ENCODE measurements at regions not wholly inside any gene's neighbourhood (a gene's known extent, or its start where the extent isn't known, plus 50 kb on each side); places are given as distances from the start of the nearest gene placed in this dataset.

DNA sequence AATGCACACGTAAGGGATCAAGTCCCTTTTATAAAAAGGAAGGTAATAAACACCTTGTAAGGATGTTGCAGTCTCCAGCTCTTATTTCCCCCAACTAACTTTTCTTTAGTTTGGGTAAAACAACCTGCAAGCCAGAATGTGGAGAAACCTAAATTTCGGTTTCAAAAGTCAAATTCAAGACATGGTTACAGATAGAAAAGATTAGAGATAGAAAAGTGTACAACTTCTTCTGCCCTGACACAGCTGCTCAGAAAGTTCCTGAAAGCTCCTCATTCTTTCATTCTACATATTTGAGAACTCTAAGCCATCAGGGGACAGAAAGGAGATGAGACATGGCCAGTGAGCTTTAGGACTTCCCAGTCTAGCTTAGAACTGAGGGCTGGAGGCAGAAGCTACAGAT is 574.9 kb downstream of the DIPK2A start:
- DNase-seq (no peak), ATAC-seq (no peak)
- no peaks in the 10 kb centered on the region for H3K27me3 Mint-ChIP-seq (ENCODE audit: low read depth)
- no peak overlapping the region for H3K4me3 Mint-ChIP-seq
- no peaks in the 10 kb centered on the region for H3K9me3 Mint-ChIP-seq
- no peaks in the 10 kb centered on the region for H3K4me1 Mint-ChIP-seq (ENCODE audit: low read depth)
- no peaks in the 10 kb centered on the region for H3K36me3 Mint-ChIP-seq (ENCODE audit: insufficient read depth)

DNA sequence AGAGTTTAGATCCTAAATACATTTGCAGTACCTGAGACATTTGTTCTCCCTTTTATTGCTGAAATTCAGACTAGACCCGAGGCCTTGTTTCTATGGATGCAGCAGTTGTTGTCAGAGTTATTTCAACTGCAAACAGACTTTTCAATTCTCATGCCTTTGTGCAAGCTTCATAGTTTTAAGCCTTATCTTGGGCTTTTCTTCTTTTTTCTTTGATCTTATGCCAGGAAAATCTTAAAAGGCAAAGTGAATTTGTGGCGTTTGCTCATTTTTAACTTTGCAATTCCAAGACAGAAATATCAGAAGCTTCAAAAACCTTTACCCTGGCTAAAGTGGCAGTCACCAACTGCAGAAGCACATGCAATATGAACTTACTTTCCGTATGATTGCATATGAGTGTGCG is 576.7 kb downstream of the DIPK2A start:
- ATAC-seq = no peak
- Mint-ChIP-seq H3K36me3 (ENCODE audit: insufficient read depth) (no peaks in the 10 kb centered on the region), H3K4me3 (no peak overlapping the region), H3K9me3 (no peaks in the 10 kb centered on the region), H3K27me3 (ENCODE audit: low read depth) (no peaks in the 10 kb centered on the region), H3K4me1 (ENCODE audit: low read depth) (no peaks in the 10 kb centered on the region)
- DNase-seq = no peak

DNA sequence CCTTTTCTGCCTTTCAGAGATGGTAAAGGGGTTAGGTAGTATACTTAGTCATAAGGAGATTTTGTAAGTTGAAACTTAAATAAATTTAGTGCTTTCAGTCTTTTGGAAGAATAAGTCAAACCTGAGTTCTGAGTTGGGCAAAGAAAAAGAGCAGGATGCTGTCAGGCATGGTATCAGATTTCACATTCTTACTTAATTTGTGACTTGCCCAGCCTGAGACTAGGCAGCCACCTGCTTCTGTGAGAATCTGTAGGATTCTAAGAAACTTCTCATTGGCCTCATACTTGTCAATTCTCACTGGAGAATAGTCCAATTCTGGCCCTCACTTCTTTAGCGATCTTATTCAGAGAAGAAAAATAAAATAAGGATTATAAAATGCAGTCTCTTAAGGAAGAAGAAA is 577.5 kb downstream of the DIPK2A start:
- H3K4me3 Mint-ChIP-seq = no peak overlapping the region
- H3K27me3 Mint-ChIP-seq (ENCODE audit: low read depth) = no peaks in the 10 kb centered on the region

DNA sequence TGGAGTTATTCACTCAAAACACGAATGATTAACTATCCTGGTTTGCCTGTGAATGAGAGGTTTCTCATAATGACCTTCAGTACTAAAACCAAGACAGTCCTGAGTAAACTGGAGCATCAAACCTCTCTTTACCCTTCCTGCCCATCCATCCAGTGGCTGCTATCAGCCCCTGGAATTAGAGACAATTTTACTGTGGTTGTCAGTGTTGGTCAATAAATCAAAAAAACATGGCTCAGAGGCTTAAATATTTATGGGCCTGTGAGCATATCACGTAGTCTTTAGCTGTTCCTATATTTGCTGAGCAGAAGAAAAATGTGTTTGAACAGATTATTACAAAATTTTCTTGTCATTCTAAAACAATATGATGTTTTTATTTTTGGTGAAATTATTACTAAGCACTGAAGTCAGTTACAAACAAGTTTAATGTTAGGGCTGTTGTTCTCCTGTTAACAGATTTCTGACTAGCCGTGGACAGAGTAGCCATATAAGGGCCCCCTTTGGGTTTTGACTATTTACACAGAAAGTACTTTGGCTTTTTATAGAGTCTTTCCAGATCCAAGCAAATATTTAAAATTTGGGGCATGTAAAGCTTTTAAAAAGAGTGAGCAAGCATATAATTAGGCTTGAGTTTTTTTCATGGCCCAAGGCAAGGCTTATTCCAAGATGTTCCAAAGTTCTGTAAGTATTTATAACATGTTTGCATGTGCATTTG is 580.9 kb downstream of the DIPK2A start:
- no peak for ATAC-seq
- Mint-ChIP-seq H3K9me3 (no peaks in the 10 kb centered on the region), H3K27me3 (ENCODE audit: low read depth) (no peaks in the 10 kb centered on the region), H3K36me3 (ENCODE audit: insufficient read depth) (no peaks in the 10 kb centered on the region), H3K4me1 (ENCODE audit: low read depth) (no peaks in the 10 kb centered on the region), H3K4me3 (no peak overlapping the region)
- no peak for DNase-seq

More for the DNA sequence above, 577.5 kb downstream of the DIPK2A start:
- ATAC-seq (no peak), DNase-seq (no peak)
- H3K9me3 Mint-ChIP-seq = no peaks in the 10 kb centered on the region
- H3K4me1 Mint-ChIP-seq (ENCODE audit: low read depth) = no peaks in the 10 kb centered on the region
- H3K36me3 Mint-ChIP-seq (ENCODE audit: insufficient read depth) = no peaks in the 10 kb centered on the region

DNA sequence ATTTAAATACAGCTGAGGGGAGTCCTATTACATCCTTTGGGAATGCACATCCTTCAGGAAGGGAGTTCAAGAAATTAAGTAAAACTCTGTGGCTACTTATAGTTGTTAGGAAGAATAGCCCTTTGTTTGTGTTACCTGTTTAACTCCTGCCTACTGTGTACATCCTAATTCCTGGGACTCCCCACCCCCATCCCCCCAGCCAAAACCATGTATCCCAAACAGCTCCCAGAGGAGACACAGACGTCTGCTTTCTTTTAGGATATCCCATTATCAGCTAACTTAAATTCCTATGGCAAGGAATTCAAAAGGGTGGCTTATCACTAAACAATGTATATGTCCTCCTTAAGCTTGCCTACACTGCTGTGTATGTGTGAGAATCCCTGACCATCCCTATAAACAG is 581.7 kb downstream of the DIPK2A start:
- Mint-ChIP-seq H3K27me3 (ENCODE audit: low read depth) (no peaks in the 10 kb centered on the region), H3K9me3 (no peaks in the 10 kb centered on the region), H3K4me3 (no peak overlapping the region), H3K4me1 (ENCODE audit: low read depth) (no peaks in the 10 kb centered on the region), H3K36me3 (ENCODE audit: insufficient read depth) (no peaks in the 10 kb centered on the region)
- ATAC-seq = no peak
- no peak for DNase-seq

DNA sequence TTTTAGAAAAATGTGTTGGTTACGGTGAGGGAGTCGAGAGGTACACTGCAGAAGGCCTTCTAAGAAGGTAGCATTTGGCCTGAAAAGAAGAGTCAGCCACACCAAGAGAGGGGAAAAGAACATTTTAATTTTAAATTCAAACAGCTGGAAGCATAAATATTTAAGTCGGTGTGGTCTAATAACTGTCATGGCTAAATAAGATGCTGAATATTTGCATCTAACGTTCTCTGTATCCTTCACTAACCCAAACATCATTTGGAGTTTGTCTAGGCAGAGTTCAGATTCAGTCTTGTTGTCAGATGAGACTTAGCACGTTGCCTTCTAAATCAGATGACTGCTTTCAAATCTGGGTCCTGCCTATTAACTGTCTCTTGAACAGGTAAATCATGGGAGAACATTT is 583.3 kb downstream of the DIPK2A start:
- Mint-ChIP-seq H3K27me3 (ENCODE audit: low read depth) (no peaks in the 10 kb centered on the region), H3K4me3 (no peak overlapping the region), H3K9me3 (no peaks in the 10 kb centered on the region), H3K36me3 (ENCODE audit: insufficient read depth) (no peaks in the 10 kb centered on the region), H3K4me1 (ENCODE audit: low read depth) (no peaks in the 10 kb centered on the region)
- no peak for DNase-seq
- no peak for ATAC-seq

DNA sequence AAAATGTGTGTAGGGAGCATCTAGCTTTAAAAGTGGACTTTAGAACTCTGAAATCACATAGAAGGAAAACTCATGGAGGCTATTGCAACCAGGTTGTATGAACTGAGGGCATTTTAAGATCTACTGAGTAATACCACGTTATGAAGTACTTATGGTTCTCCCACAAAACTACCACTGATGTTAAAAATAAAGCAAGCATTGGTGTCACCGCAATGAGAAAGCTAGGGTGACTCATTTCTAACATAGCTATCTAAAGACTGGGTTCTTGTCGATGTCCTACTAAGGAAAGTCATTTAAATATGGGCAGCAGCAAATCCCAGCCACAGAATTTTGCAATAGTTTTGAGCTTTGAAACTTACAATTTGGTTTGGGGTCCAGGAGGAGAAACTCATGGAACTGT is 584.8 kb downstream of the DIPK2A start:
- Mint-ChIP-seq H3K4me3 (no peak overlapping the region), H3K9me3 (no peaks in the 10 kb centered on the region), H3K27me3 (ENCODE audit: low read depth) (no peaks in the 10 kb centered on the region), H3K36me3 (ENCODE audit: insufficient read depth) (no peaks in the 10 kb centered on the region), H3K4me1 (ENCODE audit: low read depth) (no peaks in the 10 kb centered on the region)
- ATAC-seq (no peak), DNase-seq (no peak)

DNA sequence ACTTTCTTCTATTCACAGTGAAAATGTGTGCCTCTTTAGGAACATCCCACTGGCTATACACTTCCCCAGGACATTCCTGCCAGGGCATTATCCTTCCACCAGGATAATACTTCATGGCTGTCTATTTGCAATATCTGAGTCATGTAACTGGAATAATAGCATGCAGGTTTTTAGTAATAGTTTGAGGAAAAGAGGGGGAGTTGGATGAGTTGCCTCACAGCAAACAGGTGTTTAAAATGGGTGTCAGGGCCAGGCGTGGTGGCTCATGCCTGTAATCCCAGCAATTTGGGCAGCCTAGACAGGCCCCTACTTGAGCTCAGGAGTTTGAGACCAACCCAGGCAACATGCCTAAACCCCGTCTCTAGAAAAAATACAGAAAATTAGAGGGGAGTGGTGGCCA is 585.9 kb downstream of the DIPK2A start:
- H3K4me3 Mint-ChIP-seq = no peak overlapping the region
- no peaks in the 10 kb centered on the region for H3K4me1 Mint-ChIP-seq (ENCODE audit: low read depth)
- DNase-seq (no peak), ATAC-seq (no peak)
- no peaks in the 10 kb centered on the region for H3K9me3 Mint-ChIP-seq
- no peaks in the 10 kb centered on the region for H3K36me3 Mint-ChIP-seq (ENCODE audit: insufficient read depth)
- H3K27me3 Mint-ChIP-seq (ENCODE audit: low read depth) = no peaks in the 10 kb centered on the region

DNA sequence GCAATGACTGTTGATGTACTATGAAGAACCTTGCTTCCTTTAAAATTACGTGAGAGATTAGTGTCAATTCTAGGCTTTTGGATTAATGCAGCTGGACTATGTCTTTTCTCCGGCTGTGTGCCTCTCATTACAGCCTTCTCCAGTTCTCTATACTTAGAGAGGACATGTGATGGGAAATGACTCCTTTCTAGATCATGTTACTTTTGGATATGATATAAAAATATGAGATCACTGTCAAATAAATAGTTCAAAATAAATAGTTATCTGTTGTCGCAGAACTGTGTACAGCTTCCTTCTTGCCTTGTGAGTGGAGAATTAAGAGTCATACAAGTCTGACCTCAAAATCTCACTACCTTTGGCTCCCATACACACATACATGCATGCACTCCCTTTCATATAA is 592.4 kb downstream of the DIPK2A start:
- no peak overlapping the region for H3K4me3 Mint-ChIP-seq
- no peaks in the 10 kb centered on the region for H3K9me3 Mint-ChIP-seq
- no peak for ATAC-seq
- H3K36me3 Mint-ChIP-seq (ENCODE audit: insufficient read depth) = no peaks in the 10 kb centered on the region
- H3K4me1 Mint-ChIP-seq (ENCODE audit: low read depth) = no peaks in the 10 kb centered on the region
- no peak for DNase-seq
- no peaks in the 10 kb centered on the region for H3K27me3 Mint-ChIP-seq (ENCODE audit: low read depth)

DNA sequence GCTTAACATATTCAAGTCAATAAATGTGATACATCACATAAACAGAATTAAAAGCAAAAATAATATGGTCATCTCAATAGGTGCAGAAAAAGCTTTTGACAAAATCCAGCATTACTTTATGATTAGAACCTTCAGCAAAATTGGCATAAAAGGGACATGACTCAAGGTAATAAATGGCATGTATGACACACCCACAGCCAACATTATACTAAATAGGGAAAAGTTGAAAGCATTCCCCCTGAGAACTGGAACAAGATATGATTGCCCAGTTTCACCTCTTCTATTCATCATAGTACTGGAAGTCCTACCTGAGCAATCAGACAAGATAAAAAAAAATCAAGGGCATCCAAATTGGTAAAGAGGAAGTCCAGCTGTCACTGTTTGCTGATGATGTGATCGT is 594.7 kb downstream of the DIPK2A start:
- ATAC-seq (no peak), DNase-seq (no peak)
- H3K4me1 Mint-ChIP-seq (ENCODE audit: low read depth) = no peaks in the 10 kb centered on the region
- H3K4me3 Mint-ChIP-seq = no peak overlapping the region
- H3K36me3 Mint-ChIP-seq (ENCODE audit: insufficient read depth) = no peaks in the 10 kb centered on the region
- H3K9me3 Mint-ChIP-seq = no peaks in the 10 kb centered on the region
- no peaks in the 10 kb centered on the region for H3K27me3 Mint-ChIP-seq (ENCODE audit: low read depth)

DNA sequence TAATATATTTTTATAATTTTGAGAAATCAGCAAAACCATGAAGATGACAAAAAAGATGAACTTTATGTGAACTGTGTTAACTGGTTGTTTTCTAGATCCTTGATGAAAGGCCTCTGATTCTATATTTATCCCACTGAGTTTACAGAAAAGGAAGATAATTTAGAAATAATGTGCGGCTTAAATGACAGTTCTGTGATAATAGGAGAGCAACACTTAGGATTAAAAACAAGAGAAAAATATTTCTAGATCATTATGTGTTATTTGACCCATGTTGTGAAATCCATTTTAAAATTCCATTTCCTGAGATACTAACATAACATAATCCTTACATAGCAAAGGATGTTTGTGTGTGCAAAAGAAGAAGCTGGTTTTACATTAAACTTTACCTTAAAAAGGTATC is 598.0 kb downstream of the DIPK2A start:
- Mint-ChIP-seq H3K27me3 (ENCODE audit: low read depth) (no peaks in the 10 kb centered on the region), H3K36me3 (ENCODE audit: insufficient read depth) (no peaks in the 10 kb centered on the region), H3K9me3 (no peaks in the 10 kb centered on the region), H3K4me1 (ENCODE audit: low read depth) (no peaks in the 10 kb centered on the region), H3K4me3 (no peak overlapping the region)
- ATAC-seq = no peak
- DNase-seq = no peak

DNA sequence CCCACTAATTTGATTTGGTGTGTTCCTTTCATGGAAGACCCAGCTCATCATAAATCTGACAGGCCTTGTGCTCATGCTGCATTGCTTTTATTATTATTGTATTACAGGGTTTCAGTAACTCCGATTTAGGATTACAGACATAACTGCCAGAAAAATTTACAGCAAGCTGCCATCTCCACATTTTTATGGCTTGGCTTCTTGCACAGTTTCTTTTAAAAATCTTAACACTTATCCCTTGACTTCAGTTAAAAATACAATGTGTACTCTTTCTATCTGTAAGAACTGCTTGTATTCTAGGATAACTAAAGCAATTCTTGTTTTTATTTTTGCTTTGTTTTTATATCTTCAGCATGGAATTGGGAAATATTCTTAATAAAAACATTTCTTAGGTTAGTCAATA is 612.2 kb downstream of the DIPK2A start:
- H3K4me1 Mint-ChIP-seq (ENCODE audit: low read depth) = no peaks in the 10 kb centered on the region
- no peak for DNase-seq
- H3K36me3 Mint-ChIP-seq (ENCODE audit: insufficient read depth) = no peaks in the 10 kb centered on the region
- ATAC-seq = no peak
- H3K27me3 Mint-ChIP-seq (ENCODE audit: low read depth) = no peaks in the 10 kb centered on the region
- H3K9me3 Mint-ChIP-seq = no peaks in the 10 kb centered on the region
- H3K4me3 Mint-ChIP-seq = no peak overlapping the region

DNA sequence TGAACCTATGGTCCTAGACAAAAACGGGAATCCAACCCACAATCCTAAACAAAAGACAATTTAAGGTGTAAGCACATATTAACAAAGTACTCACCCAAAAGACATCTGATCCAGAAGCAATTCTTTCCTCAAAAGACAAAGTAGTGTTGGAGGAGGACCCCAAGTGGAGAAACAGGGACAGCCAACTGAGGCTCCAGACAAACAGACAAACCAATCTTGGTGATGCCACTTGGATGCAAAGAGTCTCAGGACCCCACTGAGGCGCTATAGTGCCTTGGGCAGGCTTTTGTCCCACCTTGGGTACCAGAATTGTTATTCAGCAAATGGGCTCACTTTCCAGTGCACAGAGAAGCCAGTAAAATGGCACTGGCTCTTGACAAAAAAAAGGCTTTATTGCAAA is 613.8 kb downstream of the DIPK2A start:
- Mint-ChIP-seq H3K27me3 (ENCODE audit: low read depth) (no peaks in the 10 kb centered on the region), H3K36me3 (ENCODE audit: insufficient read depth) (no peaks in the 10 kb centered on the region), H3K4me3 (no peak overlapping the region), H3K4me1 (ENCODE audit: low read depth) (no peaks in the 10 kb centered on the region), H3K9me3 (no peaks in the 10 kb centered on the region)
- DNase-seq (no peak), ATAC-seq (no peak)

DNA sequence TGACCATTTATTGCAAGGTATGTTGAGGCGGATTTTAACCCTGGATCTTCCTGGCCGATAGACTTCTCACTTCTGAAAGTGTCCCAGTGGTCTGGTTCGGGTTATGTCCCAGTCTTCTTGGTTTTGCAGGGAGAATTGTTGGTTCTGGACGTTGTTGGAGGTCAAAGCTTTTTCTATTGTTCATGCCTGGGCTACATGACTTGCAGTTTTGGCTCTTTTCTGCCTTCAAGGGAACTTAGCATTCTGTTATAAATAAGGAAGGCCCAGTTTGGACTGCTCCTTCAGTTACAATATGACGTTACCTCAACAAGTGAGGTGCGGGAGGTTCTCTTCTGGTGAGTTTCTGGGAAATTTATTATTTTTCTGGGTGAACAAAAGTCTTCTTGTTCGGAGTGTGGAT is 614.3 kb downstream of the DIPK2A start:
- Mint-ChIP-seq H3K9me3 (no peaks in the 10 kb centered on the region), H3K27me3 (ENCODE audit: low read depth) (no peaks in the 10 kb centered on the region), H3K4me3 (no peak overlapping the region), H3K4me1 (ENCODE audit: low read depth) (no peaks in the 10 kb centered on the region), H3K36me3 (ENCODE audit: insufficient read depth) (no peaks in the 10 kb centered on the region)
- DNase-seq = no peak
- no peak for ATAC-seq

DNA sequence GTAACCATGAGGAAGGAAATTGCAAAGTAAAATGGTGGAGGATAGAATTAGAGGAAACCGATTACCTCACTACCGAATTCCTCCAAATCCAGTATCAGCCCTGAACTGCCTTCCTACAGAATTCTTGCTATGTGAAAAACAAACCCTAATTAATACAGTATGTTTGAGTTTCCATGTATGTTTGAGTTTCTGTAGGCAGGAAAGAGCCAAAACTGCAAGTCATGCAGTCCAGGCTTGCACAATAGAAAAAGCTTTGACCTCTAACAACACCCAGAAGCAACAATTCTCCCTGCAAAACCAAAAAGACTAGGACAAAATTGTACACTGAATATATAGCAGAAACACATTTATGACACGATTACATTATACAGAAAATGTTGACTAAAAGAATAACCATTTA is 614.8 kb downstream of the DIPK2A start:
- H3K4me1 Mint-ChIP-seq (ENCODE audit: low read depth) = no peaks in the 10 kb centered on the region
- H3K27me3 Mint-ChIP-seq (ENCODE audit: low read depth) = no peaks in the 10 kb centered on the region
- no peak overlapping the region for H3K4me3 Mint-ChIP-seq
- ATAC-seq = no peak
- H3K9me3 Mint-ChIP-seq = no peaks in the 10 kb centered on the region
- no peaks in the 10 kb centered on the region for H3K36me3 Mint-ChIP-seq (ENCODE audit: insufficient read depth)
- no peak for DNase-seq

DNA sequence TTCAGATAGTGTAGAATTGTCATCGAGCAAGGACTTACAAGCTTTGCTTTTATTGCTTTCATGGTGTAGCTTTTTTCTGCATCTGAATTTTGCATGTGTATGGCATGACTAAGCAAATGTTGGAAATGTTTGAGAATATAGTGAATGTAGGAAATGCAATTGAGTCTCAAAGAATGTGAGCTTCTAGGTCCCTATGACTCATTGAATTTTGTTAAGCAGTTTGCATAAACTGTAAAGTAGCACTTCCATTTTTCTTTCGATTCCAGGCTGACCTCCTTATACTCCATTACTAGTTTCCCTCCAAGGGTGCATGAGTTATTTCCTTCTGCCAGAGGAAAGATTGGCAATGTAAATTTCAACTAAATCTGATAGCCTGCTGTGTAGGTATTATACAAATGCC is 619.2 kb downstream of the DIPK2A start:
- Mint-ChIP-seq H3K36me3 (ENCODE audit: insufficient read depth) (no peaks in the 10 kb centered on the region), H3K9me3 (no peaks in the 10 kb centered on the region), H3K4me3 (no peak overlapping the region), H3K27me3 (ENCODE audit: low read depth) (no peaks in the 10 kb centered on the region), H3K4me1 (ENCODE audit: low read depth) (no peaks in the 10 kb centered on the region)
- no peak for ATAC-seq
- DNase-seq = no peak

Measured in activated T-cell treated with anti-CD3 and anti-CD28 coated beads, Interleukin-2, amount 50 U/mL, for 4 hours (primary cell).